A549 (cell line): ENCODE measurements at regions not wholly inside any gene's neighbourhood (a gene's known extent, or its start where the extent isn't known, plus 50 kb on each side); places are given as distances from the start of the nearest gene placed in this dataset.

Experiments
- ATAC-seq, 2 experiments: fragments of 200-7000 bp in 1 of 2; fragments of >200 bp in 1 of 2; cut with Nextera tagmentation in 1 of 2; cut with Tn5 transposase in 1 of 2; 3 replicates each; pipeline versions ENCODE4 v1.8.0 to v1.9.1; 2018 to 2020; ENCODE audit warnings: mild to moderate bottlenecking in 1 of 2, moderate library complexity in 1 of 2
- CTCF ChIA-PET: fragments of 300-600 bp; sonication (Branson Sonifier 250); formaldehyde crosslinking; extraction: SDS; loops from one replicate; lab custom pipeline; 2021; ENCODE audit warnings: antibody characterized with exemption, inconsistent platforms; lab: Yijun Ruan, JAX
- POLR2A ChIA-PET: fragments of 350-600 bp; formaldehyde crosslinking; extraction: SDS; loops from one replicate; lab custom pipeline; 2021; ENCODE audit warnings: antibody characterized with exemption, inconsistent platforms; lab: Yijun Ruan, JAX
- DNase-seq, 2 experiments: peaks; one replicate each; pipeline versions ENCODE4 v3.0.0 to v3.0.0-alpha.2; 2011 to 2016; ENCODE audit warnings: low read depth in 1 of 2, low spot score in 1 of 2
- FAIRE-seq: peaks from 2 replicates; lab custom pipeline; 2011; peaks lifted over from hg19 to GRCh38; lab: Jason Lieb, UNC
- H3K27ac ChIP-seq, 2 experiments: fragments of >200 bp; sonication (Bioruptor Twin); formaldehyde crosslinking; 3 replicates each; pipeline ENCODE4 v1.5.1; 2016 to 2017
- H3K4me1 ChIP-seq: fragments of >200 bp; sonication (Bioruptor Twin); formaldehyde crosslinking; 3 replicates; pipeline ENCODE4 v1.6.1; 2016
- H3K4me2 ChIP-seq: fragments of >200 bp; sonication (Bioruptor Twin); formaldehyde crosslinking; 3 replicates; pipeline ENCODE4 v1.6.1; 2016
- H3K4me3 ChIP-seq: fragments of >200 bp; sonication (Bioruptor Twin); formaldehyde crosslinking; 3 replicates; pipeline ENCODE4 v1.5.1; 2016
- H3K9me3 ChIP-seq: fragments of >200 bp; sonication (Bioruptor Twin); formaldehyde crosslinking; 3 replicates; pipeline ENCODE4 v1.6.1; 2016
- ATOH8 ChIP-seq: fragments of 250-450 bp; sonication (Bioruptor Pico); IDR thresholded peaks from 2 replicates; pipeline ENCODE4 v1.5.0; 2020; ENCODE audit warnings: low read depth, mild to moderate bottlenecking, moderate library complexity
- BCL3 ChIP-seq: fragments of >200 bp; sonication (Bioruptor Twin); formaldehyde crosslinking; IDR thresholded peaks from 3 replicates; pipeline ENCODE4 v1.6.1; 2016
- CBX2 ChIP-seq: fragments of 200-600 bp; sonication (generic); IDR thresholded peaks from 2 replicates; pipeline ENCODE4 v1.6.1; 2016; ENCODE audit warnings: low read depth, mild to moderate bottlenecking, borderline replicate concordance
- CTCF ChIP-seq: fragments of >200 bp; sonication (Bioruptor Twin); formaldehyde crosslinking; IDR thresholded peaks from 3 replicates; pipeline ENCODE4 v1.5.1; 2016
- EHF ChIP-seq: fragments of 250-450 bp; sonication (Bioruptor Pico); IDR thresholded peaks from 2 replicates; pipeline ENCODE4 v1.5.0; 2020; ENCODE audit warnings: mild to moderate bottlenecking
- EP300 ChIP-seq, 2 experiments: fragments of >200 bp; sonication (Bioruptor Twin); formaldehyde crosslinking; IDR thresholded peaks; 2 replicates in 1 of 2; 3 replicates in 1 of 2; pipeline ENCODE4 v1.6.1; 2016 to 2017
- FOSL2 ChIP-seq, 2 experiments: fragments of 450-650 bp in 1 of 2; fragments of >200 bp in 1 of 2; sonication (Bioruptor Twin) in 1 of 2; formaldehyde crosslinking; IDR thresholded peaks; 2 replicates each; pipeline versions ENCODE4 v1.5.0 to v1.6.1; 2016 to 2020; ENCODE audit warnings: mild to moderate bottlenecking in 1 of 2, moderate library complexity in 1 of 2
- FOXS1 ChIP-seq: fragments of 250-450 bp; sonication (Bioruptor Pico); IDR thresholded peaks from 2 replicates; pipeline ENCODE4 v1.5.0; 2020; ENCODE audit warnings: mild to moderate bottlenecking, moderate library complexity
- HDAC2 ChIP-seq: fragments of 200-600 bp; sonication (generic); IDR thresholded peaks from 2 replicates; pipeline ENCODE4 v1.6.1; 2016
- JUNB ChIP-seq: fragments of >200 bp; sonication (Bioruptor Twin); formaldehyde crosslinking; IDR thresholded peaks from 2 replicates; pipeline ENCODE4 v1.6.1; 2016
- MYC ChIP-seq: IDR thresholded peaks from 2 replicates; pipeline ENCODE4 v1.6.1; 2012; ENCODE audit warnings: mild to moderate bottlenecking, inconsistent platforms, low read length, improper control_type of control experiment, borderline replicate concordance
- NR3C1 ChIP-seq: fragments of >200 bp; sonication (Bioruptor Twin); formaldehyde crosslinking; IDR thresholded peaks from 3 replicates; pipeline ENCODE4 v1.6.1; 2017
- POLR2A ChIP-seq: IDR thresholded peaks from 2 replicates; pipeline ENCODE4 v1.6.1; 2012; ENCODE audit warnings: mild to moderate bottlenecking, low read length
- ZFP36 ChIP-seq: fragments of 450-650 bp; IDR thresholded peaks from 2 replicates; pipeline ENCODE4 v1.6.1; 2014; ENCODE audit warnings: borderline replicate concordance; ENCODE audit not compliant: partially characterized antibody
- WGBS: methylation state at CpG from one replicate; pipeline ENCODE4 v1.1.6; 2017; ENCODE audit errors: missing lambda C conversion rate; 5-methylcytosine and 5-hydroxymethylcytosine counted together
- TF ChIP-seq, protein P1 (sequence below): fragments of 150-350 bp; IDR thresholded peaks from 2 replicates; pipeline ENCODE4 v1.6.1; 2014; ENCODE audit warnings: low read depth, mild to moderate bottlenecking, low read length
- TF ChIP-seq, protein P2 (sequence below): IDR thresholded peaks from 2 replicates; pipeline ENCODE4 v1.6.1; 2012; ENCODE audit warnings: low read depth, borderline replicate concordance
- TF ChIP-seq, protein P3 (sequence below): fragments of 200-600 bp; sonication (generic); IDR thresholded peaks from 2 replicates; pipeline ENCODE4 v1.6.1; 2016; ENCODE audit warnings: antibody characterized with exemption, mild to moderate bottlenecking, moderate library complexity

- ATAC-seq: no peak
- FAIRE-seq: no peak
- Histone ChIP-seq H3K4me2 (no peak overlapping the region), H3K9me3 (no peaks in the 10 kb centered on the region), H3K4me3 (no peak overlapping the region), H3K4me1 (no peaks in the 10 kb centered on the region), H3K27ac (no peak overlapping the region)
- TF ChIP-seq POLR2A (no peak), CTCF (no peak), EHF (CRISPR knock-in tag) (no peak), EP300 (IDR thresholded peaks at IDR 0.05) (no peak), BCL3 (no peak), ATOH8 (no peak), FOXS1 (CRISPR knock-in tag) (no peak), JUNB (no peak), FOSL2 (IDR thresholded peaks at IDR 0.05) (no peak), FOSL2 (CRISPR knock-in tag; IDR thresholded peaks at IDR 0.05) (no peak), NR3C1 (no peak), CBX2 (no peak), ZFP36 (no peak), HDAC2 (no peak), MYC (no peak)
- TF ChIP-seq, protein P1, sequence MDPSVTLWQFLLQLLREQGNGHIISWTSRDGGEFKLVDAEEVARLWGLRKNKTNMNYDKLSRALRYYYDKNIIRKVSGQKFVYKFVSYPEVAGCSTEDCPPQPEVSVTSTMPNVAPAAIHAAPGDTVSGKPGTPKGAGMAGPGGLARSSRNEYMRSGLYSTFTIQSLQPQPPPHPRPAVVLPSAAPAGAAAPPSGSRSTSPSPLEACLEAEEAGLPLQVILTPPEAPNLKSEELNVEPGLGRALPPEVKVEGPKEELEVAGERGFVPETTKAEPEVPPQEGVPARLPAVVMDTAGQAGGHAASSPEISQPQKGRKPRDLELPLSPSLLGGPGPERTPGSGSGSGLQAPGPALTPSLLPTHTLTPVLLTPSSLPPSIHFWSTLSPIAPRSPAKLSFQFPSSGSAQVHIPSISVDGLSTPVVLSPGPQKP: no peak
- TF ChIP-seq, protein P2, sequence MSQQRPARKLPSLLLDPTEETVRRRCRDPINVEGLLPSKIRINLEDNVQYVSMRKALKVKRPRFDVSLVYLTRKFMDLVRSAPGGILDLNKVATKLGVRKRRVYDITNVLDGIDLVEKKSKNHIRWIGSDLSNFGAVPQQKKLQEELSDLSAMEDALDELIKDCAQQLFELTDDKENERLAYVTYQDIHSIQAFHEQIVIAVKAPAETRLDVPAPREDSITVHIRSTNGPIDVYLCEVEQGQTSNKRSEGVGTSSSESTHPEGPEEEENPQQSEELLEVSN: no peak
- TF ChIP-seq, protein P3, sequence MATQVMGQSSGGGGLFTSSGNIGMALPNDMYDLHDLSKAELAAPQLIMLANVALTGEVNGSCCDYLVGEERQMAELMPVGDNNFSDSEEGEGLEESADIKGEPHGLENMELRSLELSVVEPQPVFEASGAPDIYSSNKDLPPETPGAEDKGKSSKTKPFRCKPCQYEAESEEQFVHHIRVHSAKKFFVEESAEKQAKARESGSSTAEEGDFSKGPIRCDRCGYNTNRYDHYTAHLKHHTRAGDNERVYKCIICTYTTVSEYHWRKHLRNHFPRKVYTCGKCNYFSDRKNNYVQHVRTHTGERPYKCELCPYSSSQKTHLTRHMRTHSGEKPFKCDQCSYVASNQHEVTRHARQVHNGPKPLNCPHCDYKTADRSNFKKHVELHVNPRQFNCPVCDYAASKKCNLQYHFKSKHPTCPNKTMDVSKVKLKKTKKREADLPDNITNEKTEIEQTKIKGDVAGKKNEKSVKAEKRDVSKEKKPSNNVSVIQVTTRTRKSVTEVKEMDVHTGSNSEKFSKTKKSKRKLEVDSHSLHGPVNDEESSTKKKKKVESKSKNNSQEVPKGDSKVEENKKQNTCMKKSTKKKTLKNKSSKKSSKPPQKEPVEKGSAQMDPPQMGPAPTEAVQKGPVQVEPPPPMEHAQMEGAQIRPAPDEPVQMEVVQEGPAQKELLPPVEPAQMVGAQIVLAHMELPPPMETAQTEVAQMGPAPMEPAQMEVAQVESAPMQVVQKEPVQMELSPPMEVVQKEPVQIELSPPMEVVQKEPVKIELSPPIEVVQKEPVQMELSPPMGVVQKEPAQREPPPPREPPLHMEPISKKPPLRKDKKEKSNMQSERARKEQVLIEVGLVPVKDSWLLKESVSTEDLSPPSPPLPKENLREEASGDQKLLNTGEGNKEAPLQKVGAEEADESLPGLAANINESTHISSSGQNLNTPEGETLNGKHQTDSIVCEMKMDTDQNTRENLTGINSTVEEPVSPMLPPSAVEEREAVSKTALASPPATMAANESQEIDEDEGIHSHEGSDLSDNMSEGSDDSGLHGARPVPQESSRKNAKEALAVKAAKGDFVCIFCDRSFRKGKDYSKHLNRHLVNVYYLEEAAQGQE: no peak
- no peak for DNase-seq
- ChIA-PET CTCF (interaction anchor here (1.3 kb wide), 1 partner anchor 10 kb away, joined by 3 read pairs; no protein-coding TSS in a partner anchor), POLR2A (no interaction called here)
- whole genome bisulfite sequencing: 9% methylated on average over 9 of the region's 9 CpGs
Observed at GRCh38 chr12:126903027-126903876, 1363.7 kb upstream of the TMEM132C start.
